Peyer's patch (tissue), 4 donors: ENCODE measurements at regions not wholly inside any gene's neighbourhood (a gene's known extent, or its start where the extent isn't known, plus 50 kb on each side); places are given as distances from the start of the nearest gene placed in this dataset.

ENCODE experiments used
- POLR2A ChIP-seq, 2 donors: fragments of 450-650 bp; IDR thresholded peaks; one replicate each; pipeline ENCODE4 v1.5.1; 2017; ENCODE audit warnings: antibody characterized with exemption in 2 of 2, mild to moderate bottlenecking in 2 of 2, moderate library complexity in 2 of 2
- TF ChIP-seq, protein P1 (sequence below), 6 experiments: fragments of 450-650 bp in 4 of 6; fragments of 200-600 bp in 2 of 6; sonication (generic) in 1 of 6; IDR thresholded peaks; one replicate each; pipeline ENCODE4 v1.5.1; 2017 to 2019; ENCODE audit warnings: antibody characterized with exemption in 6 of 6, mild to moderate bottlenecking in 3 of 6, moderate library complexity in 1 of 6

DNA sequence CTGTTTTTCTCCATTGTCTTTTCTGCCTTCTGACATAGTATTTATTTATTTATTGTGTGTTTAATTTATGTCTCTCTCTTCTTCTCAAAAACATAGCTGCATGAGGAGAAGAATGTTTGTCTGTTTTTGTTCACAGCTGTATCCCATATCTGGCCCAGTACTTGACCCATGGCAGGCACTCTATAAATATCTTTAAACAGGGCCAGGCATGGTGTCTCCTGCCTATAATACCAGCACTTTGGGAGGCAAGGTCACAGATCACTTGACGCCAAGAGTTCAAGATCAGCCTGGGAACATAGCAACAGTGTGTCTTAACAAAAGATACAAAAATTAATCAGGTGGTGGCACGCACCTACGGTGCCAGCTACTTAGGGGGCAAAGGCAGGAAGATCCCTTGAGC is 361.3 kb upstream of the KLHL29 start:
- TF ChIP-seq, protein P1, sequence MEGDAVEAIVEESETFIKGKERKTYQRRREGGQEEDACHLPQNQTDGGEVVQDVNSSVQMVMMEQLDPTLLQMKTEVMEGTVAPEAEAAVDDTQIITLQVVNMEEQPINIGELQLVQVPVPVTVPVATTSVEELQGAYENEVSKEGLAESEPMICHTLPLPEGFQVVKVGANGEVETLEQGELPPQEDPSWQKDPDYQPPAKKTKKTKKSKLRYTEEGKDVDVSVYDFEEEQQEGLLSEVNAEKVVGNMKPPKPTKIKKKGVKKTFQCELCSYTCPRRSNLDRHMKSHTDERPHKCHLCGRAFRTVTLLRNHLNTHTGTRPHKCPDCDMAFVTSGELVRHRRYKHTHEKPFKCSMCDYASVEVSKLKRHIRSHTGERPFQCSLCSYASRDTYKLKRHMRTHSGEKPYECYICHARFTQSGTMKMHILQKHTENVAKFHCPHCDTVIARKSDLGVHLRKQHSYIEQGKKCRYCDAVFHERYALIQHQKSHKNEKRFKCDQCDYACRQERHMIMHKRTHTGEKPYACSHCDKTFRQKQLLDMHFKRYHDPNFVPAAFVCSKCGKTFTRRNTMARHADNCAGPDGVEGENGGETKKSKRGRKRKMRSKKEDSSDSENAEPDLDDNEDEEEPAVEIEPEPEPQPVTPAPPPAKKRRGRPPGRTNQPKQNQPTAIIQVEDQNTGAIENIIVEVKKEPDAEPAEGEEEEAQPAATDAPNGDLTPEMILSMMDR (IDR thresholded peaks at IDR 0.05): no peak
- TF ChIP-seq POLR2A (IDR thresholded peaks at IDR 0.05): no peak
